Smooth muscle cell (in vitro differentiated cells): ENCODE measurements at regions not wholly inside any gene's neighbourhood (a gene's known extent, or its start where the extent isn't known, plus 50 kb on each side); places are given as distances from the start of the nearest gene placed in this dataset.
"Not testable (repeated sequence)": the region's sequence is repeated elsewhere in the genome, so short reads cannot be mapped to it uniquely, and the experiment has no call there.

Source experiments
- DNase-seq: peaks from one replicate; lab custom pipeline; 2025; ENCODE audit not compliant: unreplicated experiment; lab: John Stamatoyannopoulos, UW
- H2AFZ ChIP-seq: fragments of 200-600 bp; sonication (generic); 2 replicates; pipeline ENCODE4 v1.6.0; 2016; ENCODE audit warnings: antibody characterized with exemption, low read depth, mild to moderate bottlenecking
- H3F3A ChIP-seq: fragments of 200-600 bp; sonication (generic); 2 replicates; pipeline ENCODE4 v1.6.0; 2017; ENCODE audit warnings: antibody characterized with exemption, low read depth
- H3K27ac ChIP-seq: fragments of 200-600 bp; sonication (generic); 2 replicates; pipeline ENCODE4 v1.5.1; 2016; ENCODE audit warnings: low read depth, mild to moderate bottlenecking
- H3K27me3 ChIP-seq: fragments of 200-600 bp; sonication (generic); 2 replicates; pipeline ENCODE4 v1.6.1; 2016; ENCODE audit warnings: low read depth, mild to moderate bottlenecking
- H3K36me3 ChIP-seq: fragments of 200-600 bp; sonication (generic); 2 replicates; pipeline ENCODE4 v1.5.1; 2016; ENCODE audit warnings: low read depth
- H3K4me1 ChIP-seq: fragments of 200-600 bp; sonication (generic); 2 replicates; pipeline ENCODE4 v1.5.1; 2016; ENCODE audit warnings: low read depth
- H3K4me2 ChIP-seq: fragments of 200-600 bp; sonication (generic); 2 replicates; pipeline ENCODE4 v1.6.0; 2016; ENCODE audit warnings: mild to moderate bottlenecking
- H3K4me3 ChIP-seq: fragments of 200-600 bp; sonication (generic); 2 replicates; pipeline ENCODE4 v1.5.1; 2016; ENCODE audit warnings: mild to moderate bottlenecking
- H3K79me2 ChIP-seq: fragments of 200-600 bp; sonication (generic); 2 replicates; pipeline ENCODE4 v1.6.0; 2016; ENCODE audit warnings: low read depth, mild to moderate bottlenecking
- H3K9ac ChIP-seq: fragments of 200-600 bp; sonication (generic); 2 replicates; pipeline ENCODE4 v1.6.0; 2016; ENCODE audit warnings: low read depth
- H3K9me3 ChIP-seq: fragments of 200-600 bp; sonication (generic); replicated peaks from 2 replicates; pipeline ENCODE4 v1.5.1; 2016; ENCODE audit warnings: low read depth
- H4K20me1 ChIP-seq: fragments of 200-600 bp; sonication (generic); 2 replicates; pipeline ENCODE4 v1.6.0; 2016; ENCODE audit warnings: low read depth
- CTCF ChIP-seq: fragments of 200-600 bp; sonication (generic); IDR thresholded peaks from 2 replicates; pipeline ENCODE4 v1.5.1; 2017; ENCODE audit warnings: borderline replicate concordance, mild to moderate bottlenecking, antibody characterized with exemption; ENCODE audit not compliant: insufficient read depth, poor library complexity, severe bottlenecking
- WGBS: methylation state at CpG from one replicate; pipeline ENCODE4 v1.1.7; 2016; ENCODE audit warnings: low lambda C conversion rate; 5-methylcytosine and 5-hydroxymethylcytosine counted together

- no peaks in the 10 kb centered on the region for H3K36me3 ChIP-seq
- no peak for TF ChIP-seq CTCF
- H2AFZ ChIP-seq, result no peak overlapping the region
- no peak for DNase-seq
- H3K4me3 ChIP-seq, result no peak overlapping the region
- H3K4me2 ChIP-seq, result no peak overlapping the region
- no peaks in the 10 kb centered on the region for H3F3A ChIP-seq
- H3K9me3 ChIP-seq, result no peaks in the 10 kb centered on the region
- H3K4me1 ChIP-seq, result no peaks in the 10 kb centered on the region
- H3K9ac ChIP-seq, result no peak overlapping the region
- WGBS, result 91% methylated on average over 1 of the region's 1 CpG
- no peaks in the 10 kb centered on the region for H3K79me2 ChIP-seq
- H3K27me3 ChIP-seq, result no peaks in the 10 kb centered on the region
- no peaks in the 10 kb centered on the region for H4K20me1 ChIP-seq
- H3K27ac ChIP-seq, result no peak overlapping the region
These were observed 94.1 kb upstream of the NXPH2 start for GRCh38 chr2:138874251-138874650.

GRCh38 chr2:138872116-138872515 lies 91.9 kb upstream of the NXPH2 start:
- not testable (repeated sequence) for H3K9me3 ChIP-seq, H4K20me1 ChIP-seq, H3K27me3 ChIP-seq, H3K36me3 ChIP-seq, H3K79me2 ChIP-seq, H3K9ac ChIP-seq, DNase-seq, H3K4me1 ChIP-seq, H3K4me2 ChIP-seq, H3K4me3 ChIP-seq, H2AFZ ChIP-seq, H3F3A ChIP-seq, H3K27ac ChIP-seq
- WGBS, result no CpG with 5 or more reads among the region's 10 CpGs

- TF ChIP-seq CTCF, result no peak
- no peak overlapping the region for H3K4me2 ChIP-seq
- H3F3A ChIP-seq, result no peaks in the 10 kb centered on the region
- H3K27me3 ChIP-seq, result peaks cover 4% of the 10 kb centered on the region
- no peaks in the 10 kb centered on the region for H3K79me2 ChIP-seq
- H3K36me3 ChIP-seq, result no peaks in the 10 kb centered on the region
- DNase-seq, result no peak
- H3K4me3 ChIP-seq, result no peak overlapping the region
- H3K9ac ChIP-seq, result no peak overlapping the region
- no peaks in the 10 kb centered on the region for H3K9me3 ChIP-seq
- no peaks in the 10 kb centered on the region for H4K20me1 ChIP-seq
- H3K27ac ChIP-seq, result no peak overlapping the region
- no peak overlapping the region for H2AFZ ChIP-seq
- H3K4me1 ChIP-seq, result no peaks in the 10 kb centered on the region
- 95% methylated on average over 1 of the region's 1 CpG for WGBS
These were observed 91.1 kb upstream of the NXPH2 start for GRCh38 chr2:138871312-138871711.

- Histone ChIP-seq H3K4me1 (no peaks in the 10 kb centered on the region), H3K4me2 (no peak overlapping the region), H3K27ac (no peak overlapping the region), H3F3A (no peaks in the 10 kb centered on the region), H3K79me2 (no peaks in the 10 kb centered on the region), H3K36me3 (no peaks in the 10 kb centered on the region), H3K9me3 (no peaks in the 10 kb centered on the region), H4K20me1 (no peaks in the 10 kb centered on the region), H3K27me3 (peaks cover 15% of the 10 kb centered on the region), H3K4me3 (no peak overlapping the region), H3K9ac (no peak overlapping the region), H2AFZ (no peak overlapping the region)
- no peak for DNase-seq
- TF ChIP-seq CTCF, result no peak
- WGBS, result 34% methylated on average over 1 of the region's 1 CpG
These were observed 87.2 kb upstream of the NXPH2 start for GRCh38 chr2:138867341-138867740.
